HG03442 (cell line): ENCODE measurements at regions not wholly inside any gene's neighbourhood (a gene's known extent, or its start where the extent isn't known, plus 50 kb on each side); places are given as distances from the start of the nearest gene placed in this dataset.
"Not testable (repeated sequence)": the region's sequence is repeated elsewhere in the genome, so short reads cannot be mapped to it uniquely, and the experiment has no call there.

Experiments
- ATAC-seq: cut with Tn5 transposase; IDR thresholded peaks from one replicate; pipeline ENCODE4 v1.9.1; 2021; ENCODE audit warnings: mild to moderate bottlenecking, moderate library complexity; ENCODE audit not compliant: unreplicated experiment

DNA sequence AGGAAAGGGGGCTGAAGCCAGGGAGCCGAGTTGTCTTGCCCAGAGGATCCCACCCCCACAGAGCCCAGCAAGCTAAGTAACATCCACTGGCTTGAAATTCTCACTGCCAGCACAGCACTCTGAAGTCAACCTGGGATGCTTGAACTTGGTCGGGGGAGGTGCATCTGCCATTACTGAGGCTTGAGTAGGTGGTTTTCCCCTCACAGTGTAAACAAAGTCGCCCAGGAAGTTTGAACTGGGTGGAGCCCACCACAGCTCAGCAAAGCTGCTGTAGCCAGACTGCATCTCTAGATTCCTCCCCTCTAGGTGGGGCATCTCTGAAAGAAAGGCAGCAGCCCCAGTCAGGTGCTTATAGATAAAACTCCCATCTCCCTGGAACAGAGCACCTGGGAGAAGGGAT lies 54.3 kb upstream of the GRIA3 start:
- not testable (repeated sequence) for ATAC-seq
